ENCODE measurements at regions not wholly inside any gene's neighbourhood (a gene's known extent, or its start where the extent isn't known, plus 50 kb on each side); places are given as distances from the start of the nearest gene placed in this dataset.

DNA sequence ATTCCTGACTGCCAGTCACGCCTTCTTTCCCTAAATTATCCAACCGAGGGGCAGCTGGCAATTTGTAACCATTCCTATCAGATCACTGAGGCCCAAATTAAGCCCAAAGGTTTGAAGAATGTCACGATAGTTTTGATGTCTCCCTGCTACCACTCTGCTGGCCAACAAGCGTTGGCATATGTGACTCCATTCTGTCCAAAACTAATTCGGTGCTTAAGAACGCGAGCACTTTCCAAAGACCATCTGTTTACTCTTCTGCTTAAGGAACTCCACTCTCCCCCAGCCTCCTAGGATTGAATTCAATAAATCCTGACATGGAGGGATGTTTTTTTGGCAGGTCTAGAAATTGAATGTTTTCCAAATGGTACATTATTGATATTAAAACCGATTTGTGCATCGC is 131.5 kb upstream of the CTBP2 start:
- TF ChIP-seq, protein P1, sequence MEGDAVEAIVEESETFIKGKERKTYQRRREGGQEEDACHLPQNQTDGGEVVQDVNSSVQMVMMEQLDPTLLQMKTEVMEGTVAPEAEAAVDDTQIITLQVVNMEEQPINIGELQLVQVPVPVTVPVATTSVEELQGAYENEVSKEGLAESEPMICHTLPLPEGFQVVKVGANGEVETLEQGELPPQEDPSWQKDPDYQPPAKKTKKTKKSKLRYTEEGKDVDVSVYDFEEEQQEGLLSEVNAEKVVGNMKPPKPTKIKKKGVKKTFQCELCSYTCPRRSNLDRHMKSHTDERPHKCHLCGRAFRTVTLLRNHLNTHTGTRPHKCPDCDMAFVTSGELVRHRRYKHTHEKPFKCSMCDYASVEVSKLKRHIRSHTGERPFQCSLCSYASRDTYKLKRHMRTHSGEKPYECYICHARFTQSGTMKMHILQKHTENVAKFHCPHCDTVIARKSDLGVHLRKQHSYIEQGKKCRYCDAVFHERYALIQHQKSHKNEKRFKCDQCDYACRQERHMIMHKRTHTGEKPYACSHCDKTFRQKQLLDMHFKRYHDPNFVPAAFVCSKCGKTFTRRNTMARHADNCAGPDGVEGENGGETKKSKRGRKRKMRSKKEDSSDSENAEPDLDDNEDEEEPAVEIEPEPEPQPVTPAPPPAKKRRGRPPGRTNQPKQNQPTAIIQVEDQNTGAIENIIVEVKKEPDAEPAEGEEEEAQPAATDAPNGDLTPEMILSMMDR (conservative IDR thresholded peaks at IDR 0.05) = no peak
- no peak for TF ChIP-seq ZFX (IDR thresholded peaks at IDR 0.05)
